Uterus (tissue), 3 donors: ENCODE measurements at regions not wholly inside any gene's neighbourhood (a gene's known extent, or its start where the extent isn't known, plus 50 kb on each side); places are given as distances from the start of the nearest gene placed in this dataset.

Experiments
- DNase-seq, 2 donors: peaks; one replicate each; pipeline ENCODE4 v3.0.0-alpha.2; 2019 to 2020
- H3K27ac ChIP-seq, 2 donors: fragments of 200-600 bp; sonication (generic); 1 replicate in 1 of 2; 2 replicates in 1 of 2; pipeline ENCODE4 v1.5.1; 2016 to 2018
- H3K27me3 ChIP-seq, 2 donors: fragments of 200-600 bp; sonication (generic); one replicate each; pipeline ENCODE4 v1.5.1; 2018 to 2019; ENCODE audit warnings: control low read depth in 1 of 2
- H3K36me3 ChIP-seq, 2 donors: fragments of 200-600 bp; sonication (generic); one replicate each; pipeline ENCODE4 v1.5.1; 2019; ENCODE audit warnings: control low read depth in 1 of 2
- H3K4me1 ChIP-seq, 2 donors: fragments of 200-600 bp; sonication (generic); one replicate each; pipeline ENCODE4 v1.5.1; 2018 to 2019; ENCODE audit warnings: control low read depth in 1 of 2
- H3K4me3 ChIP-seq, 2 donors: fragments of 200-600 bp; sonication (generic); 1 replicate in 1 of 2; 2 replicates in 1 of 2; pipeline ENCODE4 v1.5.1; 2018 to 2019; ENCODE audit warnings: mild to moderate bottlenecking in 1 of 2
- H3K9me3 ChIP-seq, 2 donors: fragments of 200-600 bp; sonication (generic); one replicate each; pipeline ENCODE4 v1.5.1; 2019; ENCODE audit warnings: control low read depth in 1 of 2
- POLR2A ChIP-seq, 2 donors: fragments of 450-650 bp; IDR thresholded peaks; one replicate each; pipeline ENCODE4 v1.6.1; 2016; ENCODE audit warnings: antibody characterized with exemption in 2 of 2, mild to moderate bottlenecking in 1 of 2, moderate library complexity in 1 of 2
- intact Hi-C: fragments of 100-400 bp; cut with DNase I; formaldehyde crosslinking; loops from one replicate; pipeline ENCODE4 v1.15.1; 2023; ENCODE audit warnings: low total_unique reads
- TF ChIP-seq, protein P1 (sequence below), 4 experiments: fragments of 200-600 bp in 2 of 4; fragments of 450-650 bp in 2 of 4; sonication (generic) in 2 of 4; IDR thresholded peaks; one replicate each; pipeline ENCODE4 v1.5.1; 2016 to 2019; ENCODE audit warnings: antibody characterized with exemption in 4 of 4, mild to moderate bottlenecking in 2 of 4, moderate library complexity in 1 of 4
- donor health status: DM: yes; HTN: yes; CAD: no.

DNA sequence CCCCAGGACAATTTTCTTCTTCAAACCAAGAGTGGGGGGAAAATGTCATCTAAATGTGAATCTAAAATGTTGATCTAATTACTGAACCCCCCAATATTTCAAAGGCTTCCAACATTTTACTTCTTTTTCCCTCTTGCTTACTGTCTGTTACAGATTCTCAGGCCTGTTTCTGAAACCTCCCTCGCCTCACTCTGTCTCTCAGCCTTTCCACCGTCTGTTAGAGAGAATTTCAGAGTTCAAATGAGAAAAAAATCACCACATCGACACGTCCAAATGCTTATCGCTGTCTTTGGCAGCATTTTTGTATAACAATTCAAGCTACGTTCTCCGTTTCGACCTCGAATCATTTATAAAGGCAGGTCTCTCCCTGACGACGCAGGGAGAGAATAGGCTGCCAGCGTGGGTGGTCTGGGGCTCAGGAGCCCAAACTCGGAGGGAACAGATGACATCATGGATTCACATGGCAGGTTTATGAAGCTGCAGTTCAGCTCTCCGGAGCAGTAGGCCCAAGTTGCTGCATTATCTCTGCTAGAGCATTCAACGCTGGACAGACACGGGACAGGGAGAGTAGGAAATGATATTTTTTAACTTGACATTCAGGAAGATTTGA lies 139.8 kb downstream of the GAS1 start:
- DNase-seq: peak; percentile 80 to 82

DNA sequence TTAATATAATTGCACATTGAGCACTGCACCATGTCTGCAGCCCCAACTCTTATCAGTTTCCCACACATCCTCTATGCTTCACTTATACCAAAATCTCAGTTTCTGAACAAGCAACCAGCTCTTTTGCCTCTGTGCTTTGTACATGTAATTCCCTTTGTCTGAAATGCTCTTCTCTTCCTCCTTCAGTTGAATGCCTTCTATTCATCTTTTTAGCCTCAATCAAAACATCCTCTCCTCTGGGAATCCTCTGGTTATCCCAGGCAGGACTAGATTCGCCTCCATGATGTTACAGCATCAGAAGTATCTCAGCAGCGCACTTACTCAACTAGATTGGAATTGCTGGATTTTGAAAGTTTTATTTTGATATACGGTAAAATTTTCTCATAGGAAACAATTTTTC lies 143.3 kb downstream of the GAS1 start:
- Histone ChIP-seq H3K27me3 (no peaks in the 10 kb centered on the region), H3K36me3 (no peaks in the 10 kb centered on the region), H3K4me1 (no peaks in the 10 kb centered on the region), H3K4me3 (no peak overlapping the region), H3K9me3 (no peaks in the 10 kb centered on the region), H3K27ac (no peak overlapping the region)
- TF ChIP-seq, protein P1, sequence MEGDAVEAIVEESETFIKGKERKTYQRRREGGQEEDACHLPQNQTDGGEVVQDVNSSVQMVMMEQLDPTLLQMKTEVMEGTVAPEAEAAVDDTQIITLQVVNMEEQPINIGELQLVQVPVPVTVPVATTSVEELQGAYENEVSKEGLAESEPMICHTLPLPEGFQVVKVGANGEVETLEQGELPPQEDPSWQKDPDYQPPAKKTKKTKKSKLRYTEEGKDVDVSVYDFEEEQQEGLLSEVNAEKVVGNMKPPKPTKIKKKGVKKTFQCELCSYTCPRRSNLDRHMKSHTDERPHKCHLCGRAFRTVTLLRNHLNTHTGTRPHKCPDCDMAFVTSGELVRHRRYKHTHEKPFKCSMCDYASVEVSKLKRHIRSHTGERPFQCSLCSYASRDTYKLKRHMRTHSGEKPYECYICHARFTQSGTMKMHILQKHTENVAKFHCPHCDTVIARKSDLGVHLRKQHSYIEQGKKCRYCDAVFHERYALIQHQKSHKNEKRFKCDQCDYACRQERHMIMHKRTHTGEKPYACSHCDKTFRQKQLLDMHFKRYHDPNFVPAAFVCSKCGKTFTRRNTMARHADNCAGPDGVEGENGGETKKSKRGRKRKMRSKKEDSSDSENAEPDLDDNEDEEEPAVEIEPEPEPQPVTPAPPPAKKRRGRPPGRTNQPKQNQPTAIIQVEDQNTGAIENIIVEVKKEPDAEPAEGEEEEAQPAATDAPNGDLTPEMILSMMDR (IDR thresholded peaks at IDR 0.05): no peak
- TF ChIP-seq POLR2A (IDR thresholded peaks at IDR 0.05): no peak
- intact Hi-C loops: no loop called here
- no peak for DNase-seq

More for the DNA sequence above, 139.8 kb downstream of the GAS1 start:
- no peaks in the 10 kb centered on the region for H3K27me3 ChIP-seq
- H3K36me3 ChIP-seq: no peaks in the 10 kb centered on the region
- peak overlapping the region; percentile 77 to 92 for H3K27ac ChIP-seq
- TF ChIP-seq, protein P1 (IDR thresholded peaks at IDR 0.05): no peak
- TF ChIP-seq POLR2A (IDR thresholded peaks at IDR 0.05): no peak
- H3K4me3 ChIP-seq: no peak overlapping the region
- intact Hi-C loops: no loop called here
- H3K9me3 ChIP-seq: no peaks in the 10 kb centered on the region
- H3K4me1 ChIP-seq: no peaks in the 10 kb centered on the region

DNA sequence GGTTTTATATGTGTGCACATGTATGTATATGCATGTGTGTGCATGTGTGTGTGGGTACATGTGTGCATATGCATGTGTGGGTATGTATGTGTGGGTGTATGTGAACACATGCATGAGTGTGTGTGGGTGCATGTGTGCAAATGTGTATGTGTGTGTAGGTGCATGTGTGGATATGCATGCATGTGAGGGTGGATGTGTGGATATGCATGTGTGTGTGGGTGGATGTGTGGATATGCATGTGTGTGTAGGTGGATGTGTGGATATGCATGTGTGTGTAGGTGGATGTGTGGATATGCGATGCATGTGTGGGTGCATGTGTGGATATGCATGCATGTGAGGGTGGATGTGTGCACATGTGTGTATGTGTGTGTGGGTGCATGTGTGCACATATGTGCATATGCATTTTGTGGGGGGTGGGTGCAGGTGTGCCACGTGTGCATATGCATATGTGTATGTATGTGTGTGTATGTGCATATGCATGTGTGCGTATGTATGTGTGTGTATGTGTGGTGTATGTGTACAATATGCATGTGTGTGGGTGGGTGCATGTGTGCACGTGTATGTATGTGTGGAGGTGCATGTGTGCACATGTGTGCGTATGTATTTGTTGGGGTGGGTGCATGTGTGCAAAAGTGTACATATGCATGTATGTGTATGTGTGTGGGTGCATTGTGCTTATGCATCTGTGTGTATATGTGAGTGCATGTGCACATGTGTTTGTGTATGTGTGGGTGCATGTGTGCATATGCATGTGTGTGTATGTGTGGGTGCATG lies 144.2 kb downstream of the GAS1 start:
- TF ChIP-seq, protein P1 (IDR thresholded peaks at IDR 0.05): no peak
- no peak for TF ChIP-seq POLR2A (IDR thresholded peaks at IDR 0.05)
- no peaks in the 10 kb centered on the region for H3K9me3 ChIP-seq
- H3K27me3 ChIP-seq: no peaks in the 10 kb centered on the region
- no peaks in the 10 kb centered on the region for H3K36me3 ChIP-seq
- intact Hi-C loops: no loop called here
- DNase-seq: no peak
- no peaks in the 10 kb centered on the region for H3K4me1 ChIP-seq
- H3K27ac ChIP-seq: no peak overlapping the region
- H3K4me3 ChIP-seq: no peak overlapping the region

DNA sequence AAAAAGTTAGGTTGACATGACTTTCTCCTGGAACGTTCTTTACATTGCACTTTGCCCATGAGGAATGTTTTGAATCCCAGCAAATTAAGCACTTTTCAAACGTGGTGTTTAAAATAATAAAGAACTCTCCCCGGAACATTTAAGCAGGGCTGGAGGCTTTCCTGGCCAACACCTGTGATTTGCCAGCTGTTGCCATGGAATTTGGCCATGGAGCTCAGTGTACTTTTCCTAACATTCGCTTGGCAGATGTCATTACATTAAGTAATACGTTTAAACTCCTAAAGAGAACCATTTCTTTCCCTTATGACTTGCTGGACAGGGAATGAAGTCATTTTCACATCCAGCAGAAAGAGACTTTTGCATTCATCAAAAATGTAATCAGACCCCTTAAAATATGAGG lies 146.1 kb downstream of the GAS1 start:
- Histone ChIP-seq H3K36me3 (no peaks in the 10 kb centered on the region), H3K4me1 (peaks cover 0 to 7% of the 10 kb centered on the region in 2 donors), H3K27me3 (no peaks in the 10 kb centered on the region), H3K9me3 (no peaks in the 10 kb centered on the region), H3K4me3 (no peak overlapping the region), H3K27ac (peak overlapping the region; percentile 19 to 39)
- no peak for TF ChIP-seq POLR2A (IDR thresholded peaks at IDR 0.05)
- TF ChIP-seq, protein P1 (IDR thresholded peaks at IDR 0.05): no peak
- DNase-seq: peak in 1 of 2 donors; percentile 40
- intact Hi-C loops: no loop called here

DNA sequence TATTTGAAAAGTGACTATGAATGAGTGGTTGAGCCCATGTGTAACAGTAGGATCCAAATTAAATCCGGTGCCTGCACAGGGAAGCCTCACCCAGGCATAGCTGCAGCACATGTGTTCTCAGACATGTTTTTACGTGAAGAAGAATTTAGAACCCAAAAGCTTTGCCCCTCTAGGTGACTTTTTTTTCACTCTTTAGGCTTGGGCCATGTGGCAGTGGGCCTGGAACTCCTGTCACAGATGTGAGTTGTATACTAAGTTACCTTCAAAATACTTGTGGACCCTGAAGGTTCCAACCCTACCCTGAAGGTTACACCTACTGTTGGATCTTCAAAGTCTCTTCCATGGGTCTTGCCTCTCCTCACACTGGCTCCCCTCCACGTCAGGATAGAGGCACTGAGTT lies 146.6 kb downstream of the GAS1 start:
- H3K4me3 ChIP-seq: no peak overlapping the region
- no peaks in the 10 kb centered on the region for H3K36me3 ChIP-seq
- TF ChIP-seq POLR2A (IDR thresholded peaks at IDR 0.05): no peak
- TF ChIP-seq, protein P1 (IDR thresholded peaks at IDR 0.05): no peak
- DNase-seq: no peak
- no peaks in the 10 kb centered on the region for H3K27me3 ChIP-seq
- H3K4me1 ChIP-seq: peaks cover 0 to 7% of the 10 kb centered on the region in 2 donors
- intact Hi-C loops: no loop called here
- H3K27ac ChIP-seq: peak overlapping the region; percentile 19 to 39
- H3K9me3 ChIP-seq: no peaks in the 10 kb centered on the region
